ENCODE measurements at regions not wholly inside any gene's neighbourhood (a gene's known extent, or its start where the extent isn't known, plus 50 kb on each side); places are given as distances from the start of the nearest gene placed in this dataset.

GRCh38 chr11:116274521-116274920, 498.3 kb downstream of the BUD13 start:
- no peak for DNase-seq

DNA sequence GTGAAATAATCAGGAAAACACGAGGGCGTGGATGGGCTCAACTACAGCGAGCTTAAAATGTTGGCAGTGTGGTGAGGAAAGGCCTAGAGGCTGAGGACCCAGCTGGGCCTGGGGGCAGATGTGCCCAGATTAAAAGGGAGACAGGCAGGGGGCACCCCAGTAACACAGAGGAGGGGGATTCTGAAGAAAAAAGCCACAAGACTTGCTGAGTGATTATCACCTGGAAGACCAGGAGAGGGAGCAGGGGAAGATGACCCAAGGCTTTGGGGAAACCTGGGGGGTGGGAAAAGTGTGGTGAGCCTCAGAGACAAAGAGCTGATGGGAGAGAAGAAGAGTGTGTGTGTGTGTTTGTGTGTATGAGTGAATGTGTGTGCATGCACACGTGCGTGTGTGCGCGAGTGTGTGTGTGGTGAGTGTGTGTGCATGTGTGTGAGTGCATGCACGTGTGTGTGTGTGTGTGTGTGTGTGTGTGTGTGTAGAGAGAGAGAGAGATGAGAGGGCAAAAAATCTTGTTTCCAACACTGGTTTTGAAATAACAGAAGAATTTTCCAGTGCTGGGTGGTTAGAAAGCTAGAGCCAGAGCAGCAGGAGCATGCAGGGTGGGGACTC, 500.5 kb downstream of the BUD13 start:
- DNase-seq = no peak

- DNase-seq = no peak
These were observed 501.3 kb downstream of the BUD13 start for GRCh38 chr11:116271479-116271878.

- DNase-seq = no peak
These were observed 505.6 kb downstream of the BUD13 start for GRCh38 chr11:116267146-116267545.

DNA sequence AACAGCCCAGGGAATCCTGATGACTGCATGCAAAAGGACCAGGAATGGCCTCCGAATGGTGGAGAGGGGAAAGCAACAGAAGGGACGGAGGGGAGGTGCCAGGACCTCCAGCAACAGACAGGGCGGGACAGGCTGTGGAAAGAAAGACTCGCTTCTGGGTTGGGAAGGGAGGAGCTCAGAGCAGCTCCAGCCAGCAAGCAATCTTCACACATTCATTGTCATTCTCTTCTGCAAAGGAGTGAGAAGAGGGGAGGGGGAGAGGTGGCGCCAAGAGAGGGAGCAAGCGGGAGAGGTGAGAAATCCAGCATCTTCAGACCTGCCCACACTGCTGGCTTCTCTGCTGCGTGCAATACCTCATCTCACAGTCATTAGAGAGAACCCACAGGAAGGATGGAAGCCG, 509.0 kb downstream of the BUD13 start:
- DNase-seq = no peak

GRCh38 chr11:116263019-116263418, 509.8 kb downstream of the BUD13 start:
- DNase-seq = no peak

GRCh38 chr11:116262370-116262769, 510.4 kb downstream of the BUD13 start:
- DNase-seq = no peak

- no peak for DNase-seq
These were observed 511.2 kb downstream of the BUD13 start for GRCh38 chr11:116261606-116262005.

DNA sequence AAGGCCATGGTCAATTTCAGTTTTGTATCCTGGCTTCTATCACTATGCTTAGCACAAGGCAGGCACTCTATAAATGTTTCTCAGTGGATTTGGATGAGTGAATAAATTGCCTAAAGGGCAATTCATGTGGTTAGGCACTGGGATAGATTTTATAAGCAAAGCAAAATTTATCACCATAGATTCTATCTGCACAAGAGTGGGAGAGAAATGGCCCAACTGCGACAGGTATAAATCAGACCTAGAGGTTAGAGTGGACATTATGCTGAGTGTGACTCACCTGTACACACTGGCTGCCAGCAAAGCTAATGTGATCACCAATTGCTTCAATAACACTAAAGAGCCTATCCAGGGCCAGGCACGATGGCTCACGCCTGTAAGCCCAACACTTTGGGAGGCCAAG, 514.0 kb downstream of the BUD13 start:
- no peak for DNase-seq

DNA sequence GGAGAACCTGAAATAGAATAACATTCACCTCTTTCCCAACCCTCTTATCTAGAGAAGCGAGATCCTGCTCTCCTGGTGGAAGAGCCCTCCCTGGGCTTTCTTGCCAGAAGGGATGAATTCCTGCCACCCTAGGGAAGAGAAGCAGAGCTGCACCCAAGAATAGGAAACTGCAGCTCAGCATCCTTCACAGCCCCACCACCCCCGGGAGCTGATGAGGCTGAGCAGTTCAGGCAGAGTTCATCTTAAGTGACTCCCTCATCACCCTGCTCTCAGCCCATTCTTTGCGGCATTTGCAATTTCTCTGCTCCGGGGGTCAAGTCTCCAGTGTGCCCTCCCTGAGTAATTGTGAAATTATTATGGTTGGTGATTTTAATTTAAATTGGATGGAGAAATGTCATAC, 514.9 kb downstream of the BUD13 start:
- no peak for DNase-seq

GRCh38 chr11:116257092-116257491, 515.7 kb downstream of the BUD13 start:
- no peak for DNase-seq

DNA sequence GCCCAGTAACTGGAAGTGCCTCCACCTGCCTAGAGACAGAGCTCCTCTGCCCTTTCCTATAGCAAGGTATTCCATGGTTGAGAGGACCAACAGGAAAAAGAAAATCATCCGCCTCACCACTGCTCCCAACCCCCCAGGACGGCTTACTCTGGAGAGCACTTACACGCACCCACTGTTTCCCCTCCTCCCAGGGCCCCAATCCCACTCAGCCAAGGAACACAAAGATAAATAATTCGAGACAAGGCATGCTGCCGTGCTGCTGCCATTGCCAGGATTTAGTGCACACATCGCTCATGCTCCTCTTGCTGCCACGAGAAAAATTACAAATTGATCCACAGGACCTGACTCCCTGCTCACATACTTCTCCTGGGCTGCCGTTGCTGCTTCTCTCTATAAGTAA, 516.6 kb downstream of the BUD13 start:
- DNase-seq = no peak

DNA sequence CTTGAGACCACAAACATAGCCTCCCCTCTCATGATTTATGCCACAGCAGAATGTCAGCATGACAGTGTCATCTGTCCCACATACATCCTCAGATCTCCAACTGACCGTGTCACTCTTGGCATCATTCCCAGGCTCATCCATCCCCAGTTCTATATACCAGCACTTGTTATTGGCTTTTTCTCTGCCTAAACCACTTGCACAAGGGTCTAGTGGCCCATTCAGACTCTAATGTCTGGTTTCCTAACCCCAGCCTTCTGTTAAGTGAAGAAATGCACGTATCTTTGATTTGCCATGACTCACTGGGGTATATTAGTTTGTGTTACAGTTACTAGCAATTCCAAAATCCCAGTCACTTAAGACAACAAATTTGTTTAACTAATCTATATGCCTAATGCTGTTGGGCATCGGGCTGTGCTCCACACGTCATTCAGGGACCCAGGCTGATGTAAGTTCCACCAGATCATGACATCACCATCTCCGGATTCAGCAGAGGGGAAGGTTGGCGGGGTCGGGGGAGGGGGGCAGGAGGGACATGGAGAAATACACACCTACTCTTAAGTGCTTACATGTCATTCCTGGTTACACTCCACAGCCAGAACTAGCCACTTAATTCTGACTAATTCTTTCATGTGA, 517.4 kb downstream of the BUD13 start:
- no peak for DNase-seq

DNA sequence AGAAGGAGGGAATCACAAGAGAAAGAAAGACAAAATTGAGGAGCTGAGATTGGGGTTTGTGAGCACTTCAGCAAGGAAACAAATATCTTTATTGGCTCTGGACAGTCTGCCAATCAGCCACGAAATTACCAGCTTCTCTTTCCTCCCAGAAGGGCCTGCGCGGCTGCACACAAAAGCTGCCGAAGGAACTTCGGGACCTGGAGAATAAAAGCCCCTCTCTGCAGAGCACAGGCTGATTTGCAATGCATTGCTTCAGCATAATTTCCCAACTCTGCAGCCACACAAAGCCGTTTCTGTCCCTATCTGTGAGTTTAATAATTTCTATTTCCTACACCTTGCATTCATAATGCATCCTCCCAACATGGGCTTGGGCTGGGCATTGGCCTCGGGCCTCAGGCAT, 522.6 kb downstream of the BUD13 start:
- no peak for DNase-seq

GRCh38 chr11:116249561-116249960, 523.2 kb downstream of the BUD13 start:
- DNase-seq = no peak

- no peak for DNase-seq
These were observed 527.9 kb downstream of the BUD13 start for GRCh38 chr11:116244889-116245288.

- no peak for DNase-seq
These were observed 528.3 kb downstream of the BUD13 start for GRCh38 chr11:116244439-116244838.

- no peak for DNase-seq
These were observed 528.8 kb downstream of the BUD13 start for GRCh38 chr11:116243991-116244390.

DNA sequence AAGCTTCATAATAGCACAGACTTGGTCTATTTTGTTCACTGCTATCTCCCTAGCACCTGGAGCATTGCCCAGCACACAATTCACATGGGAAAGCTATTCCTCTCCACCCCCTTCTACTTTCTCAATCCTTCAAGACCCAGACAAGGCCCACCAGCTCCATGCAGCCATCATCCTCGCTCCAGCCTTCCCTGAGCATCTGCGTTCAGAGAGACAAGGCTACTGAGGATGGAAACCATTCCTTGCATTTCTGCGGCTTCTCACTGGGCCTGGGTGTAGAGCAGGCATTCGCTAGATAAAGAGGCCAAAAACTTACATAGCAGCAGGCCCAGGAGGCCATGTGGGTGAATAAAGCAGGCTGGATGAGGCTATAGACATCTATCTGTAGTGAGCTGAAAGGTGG, 530.8 kb downstream of the BUD13 start:
- DNase-seq = no peak

DNA sequence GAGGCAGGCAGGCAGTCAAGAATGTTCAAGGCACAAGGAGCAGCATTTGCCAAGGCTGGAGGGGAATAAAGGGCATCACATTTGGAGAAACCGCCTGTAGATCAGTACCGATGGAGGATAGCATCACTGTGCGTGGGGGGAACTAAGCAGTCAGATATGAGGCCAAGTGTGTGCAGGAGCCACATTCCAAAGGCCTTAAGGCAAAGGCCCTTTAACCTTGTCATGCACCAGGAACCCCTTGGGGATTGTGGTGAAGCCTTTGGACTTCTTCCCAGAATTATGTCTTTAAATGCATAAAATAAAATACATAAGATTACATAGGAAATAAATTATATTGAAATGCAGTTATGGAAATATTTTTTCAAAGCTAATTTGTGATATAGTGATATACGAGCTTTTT, 532.1 kb downstream of the BUD13 start:
- DNase-seq = no peak

DNA sequence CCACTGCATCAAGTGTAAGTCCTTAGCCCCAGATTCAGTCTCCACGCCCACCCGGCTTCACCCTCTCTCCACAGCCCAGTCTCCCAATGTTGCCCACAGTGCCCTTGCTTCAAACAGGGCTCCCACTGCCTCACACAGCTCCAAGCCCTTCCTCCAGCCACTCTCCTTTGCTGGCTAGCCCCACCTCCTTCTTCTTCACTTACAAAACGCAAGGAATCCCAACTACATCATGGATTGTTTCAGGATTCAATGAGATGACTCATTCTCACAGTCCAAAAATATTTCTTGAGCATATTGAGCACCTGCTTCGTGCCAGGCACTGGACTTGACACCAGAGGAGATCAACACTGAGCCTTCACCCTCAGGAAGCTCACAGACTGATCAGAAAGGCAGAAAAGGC, 533.5 kb downstream of the BUD13 start:
- DNase-seq = no peak

- no peak for DNase-seq
These were observed 537.7 kb downstream of the BUD13 start for GRCh38 chr11:116234989-116235568.

DNA sequence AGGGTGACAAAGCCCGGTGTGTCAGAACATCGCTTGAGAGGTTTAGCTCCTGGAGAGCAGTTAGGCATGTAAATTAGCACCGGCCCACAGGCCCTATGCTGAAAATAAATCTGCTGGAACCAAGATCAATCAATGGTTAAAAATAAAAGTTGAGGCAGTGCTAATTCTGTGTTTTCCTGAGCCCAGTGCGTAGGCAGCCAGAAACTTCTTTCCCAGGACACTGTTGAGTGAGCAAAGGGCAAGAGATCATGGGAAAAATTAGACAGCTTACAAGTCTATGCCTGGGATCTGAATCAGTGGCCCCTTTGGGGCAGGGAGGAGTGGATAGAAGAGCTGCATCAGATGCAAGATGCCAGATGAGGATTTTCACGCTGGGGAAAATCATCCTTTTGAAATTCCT, 539.2 kb downstream of the BUD13 start:
- DNase-seq = no peak

- DNase-seq = no peak
These were observed 540.4 kb downstream of the BUD13 start for GRCh38 chr11:116232364-116232828.

- no peak for DNase-seq
These were observed 541.2 kb downstream of the BUD13 start for GRCh38 chr11:116231543-116231942.

Data from RPMI8226 (cell line).